ENCODE measurements at regions not wholly inside any gene's neighbourhood (a gene's known extent, or its start where the extent isn't known, plus 50 kb on each side); places are given as distances from the start of the nearest gene placed in this dataset.

DNA sequence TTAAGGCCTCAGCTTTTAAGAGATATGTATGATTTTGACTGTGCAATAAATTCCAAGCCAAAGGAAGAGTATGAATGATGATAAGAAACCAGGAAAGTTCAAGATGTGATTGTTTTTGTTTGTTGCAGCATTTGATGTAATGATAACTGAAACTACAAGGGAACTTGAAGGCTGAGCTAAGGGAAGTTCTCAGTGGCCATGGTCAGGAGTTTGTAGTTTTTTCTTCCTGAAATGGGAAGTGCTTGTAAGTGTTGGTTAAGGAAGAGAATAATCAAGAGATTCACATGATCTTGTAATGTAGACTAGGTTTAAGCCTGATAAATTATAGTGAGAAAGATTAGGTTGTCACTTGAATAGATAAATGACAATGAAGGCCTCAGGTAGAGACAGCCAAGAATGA is 53.4 kb downstream of the PTCHD4 start:
- no TSS peak for BruUV-seq (replicated peaks)

DNA sequence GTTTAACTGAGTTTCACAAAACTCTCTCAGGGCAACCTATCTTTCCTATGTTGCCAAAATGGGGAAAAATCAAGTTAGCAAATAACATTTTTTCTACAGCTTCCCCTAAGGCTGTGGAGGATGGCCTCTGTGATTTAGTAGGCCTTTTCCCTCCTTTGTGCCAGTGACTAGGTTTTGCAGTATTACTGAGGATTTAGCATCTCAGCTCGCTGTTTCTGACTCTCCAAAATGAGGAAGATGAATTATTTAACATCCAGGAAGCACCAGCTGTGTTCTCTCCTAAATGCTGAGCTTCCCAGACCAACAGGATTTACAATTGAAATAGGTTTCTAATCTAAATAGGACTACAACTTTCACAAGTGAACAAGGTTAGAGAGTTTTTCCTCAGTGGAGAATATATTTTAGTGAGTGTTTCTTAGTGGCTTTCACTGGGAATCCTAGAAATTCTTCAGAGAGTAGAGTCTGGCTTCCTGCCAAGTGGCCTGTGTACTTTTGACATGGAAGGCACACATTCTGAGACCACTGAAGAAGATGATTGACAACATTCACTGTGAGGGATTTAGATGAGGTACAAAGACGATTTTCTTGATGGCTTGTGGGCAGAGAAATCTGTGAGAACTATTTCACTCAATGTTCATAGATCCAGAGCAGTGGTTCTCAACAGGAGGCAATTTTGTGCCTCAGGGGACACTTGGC is 62.4 kb downstream of the PTCHD4 start:
- intact Hi-C loops (cut with micrococcal nuclease; ENCODE audit: unreplicated experiment): no loop called here
- in situ Hi-C loops (cut with HindIII; ENCODE audit: low pct_unique_long_range_greater_than_20kb, low sequenced_read_pairs): no loop called here
- Histone ChIP-seq H3K27me3 (ENCODE audit: control insufficient read depth, insufficient read depth, low read length) (no peaks in the 10 kb centered on the region), H3K4me3 (ENCODE audit: low read depth in 2 of 2, low read length in 2 of 2) (no peak overlapping the region), H3K27ac (ENCODE audit: low read length) (no peak overlapping the region), H3K9me3 (ENCODE audit: control insufficient read depth, insufficient read depth, low read depth, low read length) (no peaks in the 10 kb centered on the region), H3K36me3 (ENCODE audit: control insufficient read depth, insufficient read depth, low read length) (no peaks in the 10 kb centered on the region), H3K4me1 (ENCODE audit: control insufficient read depth, insufficient read depth, low read length) (no peaks in the 10 kb centered on the region)
- BruUV-seq (replicated peaks): no TSS peak
- POLR2A ChIA-PET: no interaction called here
- ATAC-seq (no peak), DNase-seq (ENCODE audit: low read depth, low spot score) (no peak)
- CTCF ChIA-PET: no interaction called here
- TF ChIP-seq TCF7L2 (IDR thresholded peaks at IDR 0.05; ENCODE audit: low read depth, low read length): no peak
- no peak for TF ChIP-seq POLR2AphosphoS5 (IDR thresholded peaks at IDR 0.05; ENCODE audit: low read depth, low read length)
- TF ChIP-seq, protein P1, sequence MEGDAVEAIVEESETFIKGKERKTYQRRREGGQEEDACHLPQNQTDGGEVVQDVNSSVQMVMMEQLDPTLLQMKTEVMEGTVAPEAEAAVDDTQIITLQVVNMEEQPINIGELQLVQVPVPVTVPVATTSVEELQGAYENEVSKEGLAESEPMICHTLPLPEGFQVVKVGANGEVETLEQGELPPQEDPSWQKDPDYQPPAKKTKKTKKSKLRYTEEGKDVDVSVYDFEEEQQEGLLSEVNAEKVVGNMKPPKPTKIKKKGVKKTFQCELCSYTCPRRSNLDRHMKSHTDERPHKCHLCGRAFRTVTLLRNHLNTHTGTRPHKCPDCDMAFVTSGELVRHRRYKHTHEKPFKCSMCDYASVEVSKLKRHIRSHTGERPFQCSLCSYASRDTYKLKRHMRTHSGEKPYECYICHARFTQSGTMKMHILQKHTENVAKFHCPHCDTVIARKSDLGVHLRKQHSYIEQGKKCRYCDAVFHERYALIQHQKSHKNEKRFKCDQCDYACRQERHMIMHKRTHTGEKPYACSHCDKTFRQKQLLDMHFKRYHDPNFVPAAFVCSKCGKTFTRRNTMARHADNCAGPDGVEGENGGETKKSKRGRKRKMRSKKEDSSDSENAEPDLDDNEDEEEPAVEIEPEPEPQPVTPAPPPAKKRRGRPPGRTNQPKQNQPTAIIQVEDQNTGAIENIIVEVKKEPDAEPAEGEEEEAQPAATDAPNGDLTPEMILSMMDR (IDR thresholded peaks at IDR 0.05): no peak
- TF ChIP-seq, protein P2, sequence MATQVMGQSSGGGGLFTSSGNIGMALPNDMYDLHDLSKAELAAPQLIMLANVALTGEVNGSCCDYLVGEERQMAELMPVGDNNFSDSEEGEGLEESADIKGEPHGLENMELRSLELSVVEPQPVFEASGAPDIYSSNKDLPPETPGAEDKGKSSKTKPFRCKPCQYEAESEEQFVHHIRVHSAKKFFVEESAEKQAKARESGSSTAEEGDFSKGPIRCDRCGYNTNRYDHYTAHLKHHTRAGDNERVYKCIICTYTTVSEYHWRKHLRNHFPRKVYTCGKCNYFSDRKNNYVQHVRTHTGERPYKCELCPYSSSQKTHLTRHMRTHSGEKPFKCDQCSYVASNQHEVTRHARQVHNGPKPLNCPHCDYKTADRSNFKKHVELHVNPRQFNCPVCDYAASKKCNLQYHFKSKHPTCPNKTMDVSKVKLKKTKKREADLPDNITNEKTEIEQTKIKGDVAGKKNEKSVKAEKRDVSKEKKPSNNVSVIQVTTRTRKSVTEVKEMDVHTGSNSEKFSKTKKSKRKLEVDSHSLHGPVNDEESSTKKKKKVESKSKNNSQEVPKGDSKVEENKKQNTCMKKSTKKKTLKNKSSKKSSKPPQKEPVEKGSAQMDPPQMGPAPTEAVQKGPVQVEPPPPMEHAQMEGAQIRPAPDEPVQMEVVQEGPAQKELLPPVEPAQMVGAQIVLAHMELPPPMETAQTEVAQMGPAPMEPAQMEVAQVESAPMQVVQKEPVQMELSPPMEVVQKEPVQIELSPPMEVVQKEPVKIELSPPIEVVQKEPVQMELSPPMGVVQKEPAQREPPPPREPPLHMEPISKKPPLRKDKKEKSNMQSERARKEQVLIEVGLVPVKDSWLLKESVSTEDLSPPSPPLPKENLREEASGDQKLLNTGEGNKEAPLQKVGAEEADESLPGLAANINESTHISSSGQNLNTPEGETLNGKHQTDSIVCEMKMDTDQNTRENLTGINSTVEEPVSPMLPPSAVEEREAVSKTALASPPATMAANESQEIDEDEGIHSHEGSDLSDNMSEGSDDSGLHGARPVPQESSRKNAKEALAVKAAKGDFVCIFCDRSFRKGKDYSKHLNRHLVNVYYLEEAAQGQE (IDR thresholded peaks at IDR 0.05; ENCODE audit: insufficient read depth in 1 of 2, low read depth in 2 of 2, low read length in 1 of 2): no peak
- TF ChIP-seq SIN3A (IDR thresholded peaks at IDR 0.05; ENCODE audit: borderline replicate concordance, insufficient read depth, low read depth, low read length): no peak

More for the DNA sequence above, 53.4 kb downstream of the PTCHD4 start:
- H3K27ac ChIP-seq (ENCODE audit: low read length): no peak overlapping the region
- H3K9me3 ChIP-seq (ENCODE audit: control insufficient read depth, insufficient read depth, low read depth, low read length): no peaks in the 10 kb centered on the region
- no peak for TF ChIP-seq POLR2AphosphoS5 (IDR thresholded peaks at IDR 0.05; ENCODE audit: low read depth, low read length)
- TF ChIP-seq TCF7L2 (IDR thresholded peaks at IDR 0.05; ENCODE audit: low read depth, low read length): no peak
- TF ChIP-seq, protein P2 (IDR thresholded peaks at IDR 0.05; ENCODE audit: insufficient read depth in 1 of 2, low read depth in 2 of 2, low read length in 1 of 2): no peak
- TF ChIP-seq, protein P1 (IDR thresholded peaks at IDR 0.05): no peak
- TF ChIP-seq SIN3A (IDR thresholded peaks at IDR 0.05; ENCODE audit: borderline replicate concordance, insufficient read depth, low read depth, low read length): no peak
- no peak for DNase-seq (ENCODE audit: low read depth, low spot score)
- ChIA-PET CTCF (no interaction called here), POLR2A (no interaction called here)
- H3K27me3 ChIP-seq (ENCODE audit: control insufficient read depth, insufficient read depth, low read length): no peaks in the 10 kb centered on the region
- intact Hi-C loops (cut with micrococcal nuclease; ENCODE audit: unreplicated experiment): no loop called here
- H3K36me3 ChIP-seq (ENCODE audit: control insufficient read depth, insufficient read depth, low read length): no peaks in the 10 kb centered on the region
- H3K4me1 ChIP-seq (ENCODE audit: control insufficient read depth, insufficient read depth, low read length): no peaks in the 10 kb centered on the region
- H3K4me3 ChIP-seq (ENCODE audit: low read depth in 2 of 2, low read length in 2 of 2): no peak overlapping the region
- in situ Hi-C loops (cut with HindIII; ENCODE audit: low pct_unique_long_range_greater_than_20kb, low sequenced_read_pairs): no loop called here
- no peak for ATAC-seq
